Right cardiac atrium (tissue), 5 donors: ENCODE measurements at regions not wholly inside any gene's neighbourhood (a gene's known extent, or its start where the extent isn't known, plus 50 kb on each side); places are given as distances from the start of the nearest gene placed in this dataset.

Source experiments
- ATAC-seq, 2 donors: fragments of 200-7000 bp; cut with Tn5 transposase; one replicate each; pipeline versions ENCODE4 v1.8.0 to v1.9.1; 2020; ENCODE audit warnings: moderate library complexity in 2 of 2, mild to moderate bottlenecking in 1 of 2
- DNase-seq, 3 donors: peaks; one replicate each; pipeline ENCODE4 v3.0.0-alpha.2; 2020
- H3K27ac ChIP-seq: one replicate; pipeline ENCODE4 v1.5.1; 2013; ENCODE audit warnings: mild to moderate bottlenecking, low read length, control low read depth, moderate library complexity
- H3K27me3 ChIP-seq: one replicate; pipeline ENCODE4 v1.6.1; 2013; ENCODE audit not compliant: control insufficient read depth, insufficient read depth
- H3K4me1 ChIP-seq: one replicate; pipeline ENCODE4 v1.6.1; 2013; ENCODE audit warnings: low read length; ENCODE audit not compliant: control insufficient read depth, insufficient read depth
- H3K4me3 ChIP-seq: one replicate; pipeline ENCODE4 v1.5.1; 2013; ENCODE audit warnings: low read length, control low read depth
- H3K9me3 ChIP-seq: one replicate; pipeline ENCODE4 v1.6.1; 2013; ENCODE audit warnings: low read length; ENCODE audit not compliant: control insufficient read depth
- WGBS: extraction: QIAGEN DNeasy Blood & Tissue Kit; methylation state at CpG from one replicate; pipeline ENCODE4 v1.1.7; 2013; 5-methylcytosine and 5-hydroxymethylcytosine counted together
- intact Hi-C, 4 donors: fragments of 100-400 bp; cut with DNase I; formaldehyde crosslinking; loops; one replicate each; pipeline versions ENCODE4 v1.11.0 to v1.14.0; 2022 to 2023
- donor health status: healthy with polysubstance abuse.
- donor health status: DM: no; HTN: yes; CAD: no.
- donor health status: DM: no; HTN: no; CAD: no.
- donor health status: DM: no; HTN: yes; CAD: no; lungs with severe emphysema.
- donor health status: DM: yes; HTN: yes; CAD: no.

DNA sequence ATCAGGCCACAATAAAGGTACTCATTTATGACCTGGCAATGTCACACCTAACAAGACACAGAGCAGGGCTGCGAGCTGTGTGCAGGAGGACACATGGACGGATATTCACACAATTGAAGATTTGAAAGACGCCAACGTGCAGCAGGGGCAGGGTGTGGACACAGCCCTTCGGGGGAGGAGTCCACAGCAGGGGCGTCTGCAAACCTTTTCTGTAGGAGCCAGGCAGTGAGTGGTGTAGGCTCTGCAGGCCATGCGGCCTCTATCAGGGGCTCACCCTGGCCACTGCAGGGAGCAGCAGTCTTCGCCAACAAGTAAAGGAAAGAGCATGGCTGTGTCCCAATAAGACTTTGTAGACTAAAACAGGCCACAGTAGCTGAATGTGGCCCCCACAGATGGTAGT, 125.7 kb upstream of the SNTG2 start:
- H3K4me3 ChIP-seq: no peak overlapping the region
- H3K9me3 ChIP-seq: no peaks in the 10 kb centered on the region
- WGBS: 69% methylated on average over 8 of the region's 8 CpGs
- intact Hi-C loops: no loop called here
- H3K27ac ChIP-seq: no peak overlapping the region
- H3K27me3 ChIP-seq: no peaks in the 10 kb centered on the region
- DNase-seq (no peak), ATAC-seq (no peak)
- no peaks in the 10 kb centered on the region for H3K4me1 ChIP-seq

DNA sequence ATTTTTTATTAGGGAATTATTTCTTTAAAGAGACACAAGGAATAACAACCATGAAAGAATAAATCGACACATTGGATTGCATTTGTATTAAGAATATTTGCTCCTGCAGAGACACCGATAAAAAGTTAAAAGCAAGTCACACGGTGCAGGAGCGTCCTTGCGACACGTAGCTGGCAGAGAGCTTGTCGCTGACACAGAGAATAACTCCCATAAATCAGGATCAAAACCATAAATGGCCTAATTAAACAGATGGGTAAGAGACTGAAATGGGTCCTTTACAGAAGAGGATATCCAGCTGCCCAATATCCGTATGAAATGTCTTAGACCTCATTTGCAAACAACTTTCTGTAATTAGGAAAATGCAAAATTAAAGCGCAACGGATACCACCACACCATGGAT, 126.1 kb upstream of the SNTG2 start:
- no peak for DNase-seq
- no peak for ATAC-seq
- Histone ChIP-seq H3K4me1 (no peaks in the 10 kb centered on the region), H3K4me3 (no peak overlapping the region), H3K27ac (no peak overlapping the region), H3K27me3 (no peaks in the 10 kb centered on the region), H3K9me3 (no peaks in the 10 kb centered on the region)
- intact Hi-C loops: no loop called here
- 90% methylated on average over 10 of the region's 10 CpGs for WGBS

DNA sequence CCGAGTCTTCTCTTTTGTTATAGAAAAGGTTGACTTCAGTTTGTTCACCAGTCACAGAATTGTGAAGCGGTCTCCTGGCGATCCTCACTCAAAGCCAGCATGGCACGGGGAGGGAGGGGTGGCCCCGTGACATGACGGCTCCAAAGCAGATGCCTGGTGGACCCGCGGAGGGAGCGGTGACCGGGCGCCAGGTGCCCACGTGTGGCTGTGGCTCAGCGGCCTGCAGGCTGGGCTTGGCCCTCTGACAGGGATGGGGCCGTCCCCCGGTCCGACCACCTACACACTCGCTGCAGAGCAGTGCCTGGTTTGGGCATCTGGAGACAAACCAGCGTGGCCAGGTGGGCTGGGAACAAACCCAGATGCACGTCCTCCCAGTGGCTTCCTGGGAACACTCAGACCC, 129.1 kb upstream of the SNTG2 start:
- no peaks in the 10 kb centered on the region for H3K9me3 ChIP-seq
- H3K27ac ChIP-seq: no peak overlapping the region
- ATAC-seq: no peak
- no peak overlapping the region for H3K4me3 ChIP-seq
- H3K4me1 ChIP-seq: no peaks in the 10 kb centered on the region
- intact Hi-C loops: no loop called here
- H3K27me3 ChIP-seq: no peaks in the 10 kb centered on the region
- WGBS: 90% methylated on average over 19 of the region's 19 CpGs
- DNase-seq: no peak

DNA sequence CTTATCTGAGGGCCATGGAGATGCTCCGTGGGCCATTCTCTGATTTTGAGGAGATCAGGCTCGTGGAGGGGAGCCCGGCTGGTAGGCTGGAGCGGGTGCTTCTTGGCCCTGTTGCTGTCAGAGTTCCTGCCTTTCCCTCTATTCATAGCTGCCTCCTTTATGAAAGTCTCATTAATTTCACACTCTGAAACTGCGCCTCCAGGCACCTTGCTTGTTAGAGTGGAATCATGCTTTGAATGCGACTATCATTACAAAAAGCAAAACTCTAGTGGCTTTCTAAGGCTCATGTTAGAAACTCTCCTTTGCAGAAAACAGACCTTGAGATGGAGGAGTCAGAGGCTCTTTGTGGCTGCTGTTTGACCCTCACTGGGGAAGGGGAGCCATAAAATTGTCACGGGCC, 131.0 kb upstream of the SNTG2 start:
- Histone ChIP-seq H3K27ac (no peak overlapping the region), H3K4me3 (no peak overlapping the region), H3K9me3 (no peaks in the 10 kb centered on the region), H3K4me1 (no peaks in the 10 kb centered on the region), H3K27me3 (no peaks in the 10 kb centered on the region)
- intact Hi-C loops: no loop called here
- DNase-seq (no peak), ATAC-seq (no peak)
- 88% methylated on average over 7 of the region's 7 CpGs for WGBS

DNA sequence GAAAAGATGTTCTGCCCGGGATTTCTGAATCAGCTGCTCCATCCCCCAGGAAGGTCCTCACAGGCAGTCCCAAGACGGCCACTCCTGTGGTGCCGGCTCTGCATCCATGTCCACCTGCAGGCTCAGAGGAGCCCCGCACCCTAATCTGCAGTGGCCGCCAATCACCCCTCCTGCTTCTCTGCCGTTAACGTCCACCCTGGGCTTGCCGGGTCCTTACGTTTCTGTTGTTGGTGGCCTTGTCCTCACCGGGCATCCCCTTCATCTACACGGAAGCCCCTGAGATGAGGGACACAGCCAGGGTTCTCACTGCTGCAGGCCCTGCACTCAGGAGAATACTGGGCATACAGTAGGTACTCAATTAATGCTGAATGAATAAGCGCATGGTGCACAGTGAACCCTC, 131.5 kb upstream of the SNTG2 start:
- WGBS: 86% methylated on average over 12 of the region's 12 CpGs
- no peak overlapping the region for H3K4me3 ChIP-seq
- DNase-seq (no peak), ATAC-seq (no peak)
- intact Hi-C loops: no loop called here
- no peaks in the 10 kb centered on the region for H3K27me3 ChIP-seq
- no peak overlapping the region for H3K27ac ChIP-seq
- H3K4me1 ChIP-seq: no peaks in the 10 kb centered on the region
- no peaks in the 10 kb centered on the region for H3K9me3 ChIP-seq

DNA sequence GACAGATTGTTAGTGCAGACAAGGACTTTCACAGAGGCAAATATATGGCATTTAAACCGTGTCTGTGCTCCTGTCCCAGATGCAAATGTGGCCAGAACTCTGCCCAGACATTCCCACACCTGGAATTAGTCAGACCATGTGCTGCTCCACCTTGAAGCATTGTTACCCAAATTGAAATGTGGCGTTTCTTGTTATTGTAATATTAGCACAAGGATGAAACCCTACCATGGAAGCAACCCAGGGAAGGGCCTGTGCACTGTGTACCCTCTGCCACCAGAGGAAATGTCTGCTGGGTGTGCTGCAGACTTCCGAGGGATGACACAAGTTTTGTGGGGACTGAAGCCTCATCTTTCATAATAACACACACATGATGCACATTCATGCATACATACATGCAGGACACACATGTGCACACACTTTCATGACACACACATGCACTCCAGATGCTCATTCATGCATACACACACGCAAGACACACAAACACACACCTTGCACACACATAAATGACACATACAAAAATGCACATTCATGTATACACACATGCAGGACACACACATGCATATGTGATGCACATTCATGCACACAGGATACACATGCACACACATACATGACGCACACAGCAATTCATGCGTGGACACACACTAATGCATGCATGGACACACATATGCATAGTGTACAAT, 133.2 kb upstream of the SNTG2 start:
- intact Hi-C loops: no loop called here
- Histone ChIP-seq H3K27me3 (no peaks in the 10 kb centered on the region), H3K27ac (no peak overlapping the region), H3K4me1 (no peaks in the 10 kb centered on the region), H3K4me3 (no peak overlapping the region), H3K9me3 (no peaks in the 10 kb centered on the region)
- 89% methylated on average over 6 of the region's 6 CpGs for WGBS
- no peak for ATAC-seq
- no peak for DNase-seq

DNA sequence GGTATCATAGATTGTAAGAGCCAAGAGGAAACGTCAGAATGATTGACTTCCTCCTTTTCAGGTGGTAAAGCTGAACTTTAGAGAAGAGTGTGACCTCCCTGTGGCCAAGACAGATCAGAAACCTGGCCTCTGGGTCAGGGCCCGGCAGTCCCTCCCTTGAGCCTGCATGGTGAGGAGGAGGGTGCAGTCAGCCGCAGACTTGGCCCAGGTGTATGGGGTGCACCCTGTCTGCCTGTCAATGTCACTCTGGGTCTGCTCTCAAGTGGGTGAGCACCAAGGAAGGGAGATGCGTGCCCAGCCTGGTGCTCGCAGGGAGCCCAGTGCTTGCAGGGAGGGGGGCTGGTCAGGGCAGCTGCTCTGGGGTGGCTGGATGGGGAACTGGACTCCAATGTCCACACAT, 134.4 kb upstream of the SNTG2 start:
- 81% methylated on average over 5 of the region's 5 CpGs for WGBS
- no peak for ATAC-seq

DNA sequence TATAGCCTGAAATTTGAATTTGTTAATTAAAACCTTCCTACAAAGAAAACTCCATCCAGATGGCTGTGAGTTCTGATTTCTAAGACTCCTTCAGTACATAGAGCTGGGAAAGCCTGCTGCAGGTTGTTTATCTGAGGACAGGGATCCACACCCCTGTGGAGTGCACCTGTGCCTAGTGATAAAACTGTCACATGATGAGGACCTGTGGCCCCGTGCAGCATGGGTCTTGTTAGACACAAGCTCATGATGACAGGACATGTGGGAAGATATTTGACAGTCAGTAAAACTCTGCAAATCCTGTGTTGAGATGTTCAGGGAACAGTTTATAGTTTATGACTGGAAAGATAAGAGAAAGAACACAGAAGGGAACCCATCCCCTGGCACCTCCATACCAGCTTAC, 133.2 kb upstream of the TMEM18 start:
- Histone ChIP-seq H3K4me1 (no peaks in the 10 kb centered on the region), H3K4me3 (no peak overlapping the region), H3K27me3 (no peaks in the 10 kb centered on the region), H3K9me3 (no peaks in the 10 kb centered on the region), H3K27ac (no peak overlapping the region)
- WGBS: 36% methylated on average over 1 of the region's 1 CpG
- ATAC-seq (no peak), DNase-seq (no peak)
- intact Hi-C loops: no loop called here

More for the DNA sequence above, 134.4 kb upstream of the SNTG2 start:
- Histone ChIP-seq H3K4me3 (no peak overlapping the region), H3K27ac (no peak overlapping the region), H3K4me1 (no peaks in the 10 kb centered on the region), H3K9me3 (no peaks in the 10 kb centered on the region), H3K27me3 (no peaks in the 10 kb centered on the region)
- intact Hi-C loops: no loop called here
- no peak for DNase-seq

DNA sequence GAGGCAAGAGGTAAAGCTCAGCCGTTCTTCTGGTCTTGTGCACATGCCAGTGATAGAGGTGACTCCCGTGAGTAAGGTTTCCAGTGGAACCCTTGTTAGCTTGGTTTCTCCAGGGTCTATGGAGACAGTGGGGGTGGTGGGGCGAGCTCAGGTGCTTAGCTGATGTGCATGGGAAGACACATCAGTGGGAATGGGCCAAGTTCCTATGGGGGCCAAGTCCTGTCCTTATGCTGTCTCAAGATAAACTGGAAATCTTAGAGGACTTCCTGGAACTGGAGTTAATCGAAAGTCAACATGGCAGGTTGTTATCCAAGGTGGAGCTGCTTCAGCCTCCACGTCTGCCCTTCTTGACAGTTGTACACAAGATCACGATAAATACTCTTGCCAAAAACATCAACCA, 130.1 kb upstream of the TMEM18 start:
- no peak overlapping the region for H3K27ac ChIP-seq
- H3K9me3 ChIP-seq: no peaks in the 10 kb centered on the region
- WGBS: 77% methylated on average over 6 of the region's 6 CpGs
- DNase-seq (no peak), ATAC-seq (no peak)
- intact Hi-C loops: no loop called here
- no peak overlapping the region for H3K4me3 ChIP-seq
- H3K27me3 ChIP-seq: no peaks in the 10 kb centered on the region
- H3K4me1 ChIP-seq: no peaks in the 10 kb centered on the region

DNA sequence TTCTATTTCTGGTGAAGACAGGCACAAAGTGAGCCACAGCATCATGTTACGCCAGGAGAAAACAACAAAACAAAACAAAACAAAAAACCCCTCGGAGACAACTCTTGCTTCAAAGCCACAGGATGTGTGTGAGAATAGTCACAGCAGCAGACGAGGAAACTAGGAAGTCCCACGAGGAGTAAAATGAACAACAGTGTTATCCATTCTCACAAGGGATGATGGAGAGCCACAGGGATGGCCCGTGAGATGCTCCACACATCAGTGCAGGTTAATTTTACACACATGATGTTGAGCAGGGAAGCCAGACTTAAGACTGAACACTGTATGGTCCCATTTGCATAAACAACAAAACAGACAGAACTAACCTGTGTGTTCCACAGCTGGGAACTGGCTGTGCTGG, 128.5 kb upstream of the TMEM18 start:
- WGBS: 72% methylated on average over 5 of the region's 5 CpGs
- intact Hi-C loops: no loop called here
- ATAC-seq: no peak

DNA sequence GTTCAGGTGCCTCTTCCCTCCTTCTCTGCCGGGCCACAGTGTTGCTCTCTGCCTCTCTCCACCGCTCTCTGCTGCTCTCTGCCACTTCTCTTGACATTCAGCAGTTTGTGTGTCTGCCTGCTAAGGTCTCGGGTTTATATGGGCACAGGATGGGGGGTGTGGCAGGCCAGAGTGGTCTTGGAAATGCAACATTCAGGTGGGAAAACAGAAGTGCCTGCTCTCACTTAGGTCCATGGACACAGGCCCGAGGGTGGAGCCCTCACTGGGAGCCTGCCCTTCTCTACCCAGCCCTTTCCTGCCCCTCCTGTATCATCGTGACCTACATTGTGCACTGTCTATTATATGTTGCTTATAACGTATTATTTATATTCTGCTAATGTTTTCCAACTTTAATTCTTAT, 120.8 kb upstream of the TMEM18 start:
- ATAC-seq (no peak), DNase-seq (no peak)
- no peaks in the 10 kb centered on the region for H3K4me1 ChIP-seq
- no peak overlapping the region for H3K27ac ChIP-seq
- H3K27me3 ChIP-seq: no peaks in the 10 kb centered on the region
- intact Hi-C loops: no loop called here
- H3K4me3 ChIP-seq: no peak overlapping the region
- 64% methylated on average over 6 of the region's 6 CpGs for WGBS
- H3K9me3 ChIP-seq: no peaks in the 10 kb centered on the region

More for the DNA sequence above, 128.5 kb upstream of the TMEM18 start:
- Histone ChIP-seq H3K4me1 (no peaks in the 10 kb centered on the region), H3K27me3 (no peaks in the 10 kb centered on the region), H3K9me3 (no peaks in the 10 kb centered on the region), H3K27ac (no peak overlapping the region), H3K4me3 (no peak overlapping the region)
- DNase-seq: no peak

DNA sequence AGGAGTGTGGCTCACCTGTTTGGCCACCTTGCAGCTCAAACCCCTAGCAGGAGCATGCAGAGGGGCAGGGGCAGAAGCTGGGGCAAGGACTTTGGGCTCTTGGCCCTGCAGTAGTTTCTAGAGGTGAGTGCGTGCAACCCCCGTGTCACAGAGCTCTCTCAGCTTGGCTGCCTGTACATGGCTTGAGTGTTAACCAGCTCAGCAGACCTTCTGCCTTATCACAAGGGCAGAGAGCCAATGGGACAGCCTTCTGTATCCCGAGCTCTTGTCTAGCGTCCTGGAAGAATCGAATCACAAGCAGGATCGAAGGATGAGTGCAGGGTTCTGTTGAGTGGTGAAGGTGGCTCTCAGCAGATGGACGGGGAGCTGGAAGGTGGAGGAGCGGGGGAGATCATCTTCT, 120.3 kb upstream of the TMEM18 start:
- Histone ChIP-seq H3K4me3 (no peak overlapping the region), H3K9me3 (no peaks in the 10 kb centered on the region), H3K27me3 (no peaks in the 10 kb centered on the region), H3K4me1 (no peaks in the 10 kb centered on the region), H3K27ac (no peak overlapping the region)
- DNase-seq: no peak
- no peak for ATAC-seq
- intact Hi-C loops: no loop called here
- WGBS: 46% methylated on average over 8 of the region's 8 CpGs
